Kidney (tissue), 13 donors: ENCODE measurements at regions not wholly inside any gene's neighbourhood (a gene's known extent, or its start where the extent isn't known, plus 50 kb on each side); places are given as distances from the start of the nearest gene placed in this dataset.
A peak's percentile ranks its signal among the peaks of the same experiment; 100 is the strongest.

ENCODE experiments used
- DNase-seq, 5 donors: peaks; one replicate each; pipeline ENCODE4 v3.0.0-alpha.2; 2013 to 2020
- FAIRE-seq: peaks from 2 replicates; lab custom pipeline; 2012; peaks lifted over from hg19 to GRCh38; lab: Jason Lieb, UNC
- H3K27ac ChIP-seq, 2 donors: one replicate each; pipeline ENCODE4 v1.7.0; 2013; ENCODE audit warnings: low read depth in 2 of 2, low read length in 2 of 2, inconsistent platforms in 1 of 2
- H3K27me3 ChIP-seq: one replicate; pipeline ENCODE4 v1.7.1; 2013; ENCODE audit warnings: low read length, inconsistent platforms; ENCODE audit not compliant: control insufficient read depth, insufficient read depth
- H3K36me3 ChIP-seq, 3 donors: one replicate each; pipeline versions ENCODE4 v1.7.0 to v1.7.1; 2013; ENCODE audit warnings: low read length in 3 of 3, control low read depth in 1 of 3, inconsistent platforms in 1 of 3; ENCODE audit not compliant: insufficient read depth in 3 of 3, control insufficient read depth in 2 of 3
- H3K4me1 ChIP-seq, 3 donors: one replicate each; pipeline versions ENCODE4 v1.7.0 to v1.7.1; 2013; ENCODE audit warnings: low read length in 3 of 3, inconsistent platforms in 1 of 3, low read depth in 1 of 3; ENCODE audit not compliant: control insufficient read depth in 2 of 3, insufficient read depth in 2 of 3
- H3K4me3 ChIP-seq, 3 donors: one replicate each; pipeline versions ENCODE4 v1.7.0 to v1.8.1; 2013; ENCODE audit warnings: low read length in 3 of 3, control low read depth in 1 of 3, inconsistent platforms in 1 of 3
- H3K9ac ChIP-seq, 3 donors: one replicate each; pipeline versions ENCODE4 v1.7.0 to v1.7.1; 2013; ENCODE audit warnings: low read length in 3 of 3, control low read depth in 1 of 3, inconsistent platforms in 1 of 3
- H3K9me3 ChIP-seq, 3 donors: one replicate each; pipeline versions ENCODE4 v1.7.0 to v1.7.1; 2013; ENCODE audit warnings: low read length in 3 of 3, control low read depth in 1 of 3, inconsistent platforms in 1 of 3; ENCODE audit not compliant: control insufficient read depth in 2 of 3, insufficient read depth in 1 of 3
- intact Hi-C: fragments of 100-400 bp; cut with DNase I; formaldehyde crosslinking; loops from one replicate; pipeline ENCODE4 v1.11.1; 2022
- TF ChIP-seq, protein P1 (sequence below): IDR thresholded peaks from 3 replicates; pipeline ENCODE4 v1.5.1; 2012; ENCODE audit warnings: mild to moderate bottlenecking, moderate library complexity, borderline replicate concordance; ENCODE audit not compliant: insufficient read depth; ENCODE audit errors: extremely low read depth
- donor health status: control.
- donor health status: control.
- donor health status: control.
- donor health status: control.
- donor health status: control.
- donor health status: DM: yes; HTN: yes; CAD: no.
- donor health status: Normal renal cell carcinoma (clear cell type).

DNA sequence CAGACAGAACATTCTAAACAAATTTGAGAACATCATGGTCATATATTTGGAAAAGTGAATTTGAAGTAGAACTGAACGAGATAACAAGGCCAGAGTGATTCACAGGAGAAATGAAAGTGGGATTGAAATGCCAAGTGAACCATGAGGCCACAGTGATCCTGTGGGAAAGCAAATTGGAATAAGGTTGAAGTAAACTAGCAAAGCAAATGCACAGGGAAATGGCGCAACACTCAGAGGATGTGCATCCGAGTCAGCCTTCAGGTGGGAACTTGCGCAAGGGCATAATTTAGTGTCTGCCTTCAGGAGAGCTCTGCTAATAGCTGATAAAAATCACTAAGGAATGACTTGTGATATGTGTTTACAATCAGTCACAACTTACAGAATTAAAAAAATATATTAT lies 696.6 kb downstream of the LIG4 start:
- no peak overlapping the region for H3K9ac ChIP-seq
- FAIRE-seq (no peak), DNase-seq (no peak)
- H3K4me1 ChIP-seq, result no peaks in the 10 kb centered on the region
- TF ChIP-seq, protein P1, sequence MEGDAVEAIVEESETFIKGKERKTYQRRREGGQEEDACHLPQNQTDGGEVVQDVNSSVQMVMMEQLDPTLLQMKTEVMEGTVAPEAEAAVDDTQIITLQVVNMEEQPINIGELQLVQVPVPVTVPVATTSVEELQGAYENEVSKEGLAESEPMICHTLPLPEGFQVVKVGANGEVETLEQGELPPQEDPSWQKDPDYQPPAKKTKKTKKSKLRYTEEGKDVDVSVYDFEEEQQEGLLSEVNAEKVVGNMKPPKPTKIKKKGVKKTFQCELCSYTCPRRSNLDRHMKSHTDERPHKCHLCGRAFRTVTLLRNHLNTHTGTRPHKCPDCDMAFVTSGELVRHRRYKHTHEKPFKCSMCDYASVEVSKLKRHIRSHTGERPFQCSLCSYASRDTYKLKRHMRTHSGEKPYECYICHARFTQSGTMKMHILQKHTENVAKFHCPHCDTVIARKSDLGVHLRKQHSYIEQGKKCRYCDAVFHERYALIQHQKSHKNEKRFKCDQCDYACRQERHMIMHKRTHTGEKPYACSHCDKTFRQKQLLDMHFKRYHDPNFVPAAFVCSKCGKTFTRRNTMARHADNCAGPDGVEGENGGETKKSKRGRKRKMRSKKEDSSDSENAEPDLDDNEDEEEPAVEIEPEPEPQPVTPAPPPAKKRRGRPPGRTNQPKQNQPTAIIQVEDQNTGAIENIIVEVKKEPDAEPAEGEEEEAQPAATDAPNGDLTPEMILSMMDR, result no peak
- no peaks in the 10 kb centered on the region for H3K9me3 ChIP-seq
- H3K27ac ChIP-seq, result no peak overlapping the region
- H3K4me3 ChIP-seq, result no peak overlapping the region
- intact Hi-C loops, result no loop called here
- H3K36me3 ChIP-seq, result no peaks in the 10 kb centered on the region
- H3K27me3 ChIP-seq, result no peaks in the 10 kb centered on the region

DNA sequence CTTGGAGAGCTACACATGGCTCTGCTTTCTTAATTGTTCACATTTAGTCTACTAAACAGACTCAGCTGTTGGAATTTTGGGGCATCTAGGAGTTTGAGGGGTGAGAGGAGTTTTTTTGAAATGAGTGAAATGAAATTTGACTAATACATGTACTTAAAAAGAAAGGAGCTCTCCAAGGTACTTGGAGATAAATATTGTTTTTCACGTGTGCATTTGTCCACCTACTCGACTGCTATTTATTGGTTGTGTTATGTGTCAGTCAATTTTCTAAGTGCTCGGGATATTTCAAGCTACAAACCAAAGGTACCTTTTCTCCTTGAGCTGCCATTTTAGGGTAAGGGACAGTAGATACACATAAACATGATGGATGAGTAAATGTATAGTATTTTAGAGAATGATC lies 697.0 kb downstream of the LIG4 start:
- no peaks in the 10 kb centered on the region for H3K27me3 ChIP-seq
- no peaks in the 10 kb centered on the region for H3K4me1 ChIP-seq
- no peaks in the 10 kb centered on the region for H3K9me3 ChIP-seq
- H3K27ac ChIP-seq, result no peak overlapping the region
- TF ChIP-seq, protein P1, result no peak
- no peaks in the 10 kb centered on the region for H3K36me3 ChIP-seq
- H3K4me3 ChIP-seq, result no peak overlapping the region
- no peak overlapping the region for H3K9ac ChIP-seq
- no peak for FAIRE-seq
- intact Hi-C loops, result no loop called here
- DNase-seq, result peak in 1 of 5 donors; percentile 20

DNA sequence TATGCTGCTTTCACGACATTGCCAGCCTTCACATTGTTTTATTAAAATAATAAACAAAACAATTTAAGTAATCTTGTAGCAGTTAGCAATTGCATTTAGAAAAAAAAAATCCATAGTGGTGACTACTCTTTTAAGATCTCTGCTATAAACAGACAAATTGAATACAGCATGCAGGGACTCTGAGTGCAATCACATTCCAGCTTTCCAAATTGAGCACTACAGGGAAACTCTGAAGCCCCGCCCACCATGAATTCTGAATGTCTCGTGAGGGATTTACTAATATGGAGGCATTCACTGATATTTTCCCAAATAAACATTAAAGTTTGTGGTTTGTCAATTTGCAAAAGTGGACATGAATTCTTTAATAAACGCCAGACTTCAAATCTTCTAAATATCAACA lies 698.8 kb downstream of the LIG4 start:
- TF ChIP-seq, protein P1, result no peak
- H3K9ac ChIP-seq, result no peak overlapping the region
- no peak overlapping the region for H3K27ac ChIP-seq
- H3K9me3 ChIP-seq, result no peaks in the 10 kb centered on the region
- no peaks in the 10 kb centered on the region for H3K27me3 ChIP-seq
- H3K36me3 ChIP-seq, result no peaks in the 10 kb centered on the region
- no peak overlapping the region for H3K4me3 ChIP-seq
- intact Hi-C loops, result no loop called here
- no peaks in the 10 kb centered on the region for H3K4me1 ChIP-seq
- no peak for FAIRE-seq
- DNase-seq, result no peak

DNA sequence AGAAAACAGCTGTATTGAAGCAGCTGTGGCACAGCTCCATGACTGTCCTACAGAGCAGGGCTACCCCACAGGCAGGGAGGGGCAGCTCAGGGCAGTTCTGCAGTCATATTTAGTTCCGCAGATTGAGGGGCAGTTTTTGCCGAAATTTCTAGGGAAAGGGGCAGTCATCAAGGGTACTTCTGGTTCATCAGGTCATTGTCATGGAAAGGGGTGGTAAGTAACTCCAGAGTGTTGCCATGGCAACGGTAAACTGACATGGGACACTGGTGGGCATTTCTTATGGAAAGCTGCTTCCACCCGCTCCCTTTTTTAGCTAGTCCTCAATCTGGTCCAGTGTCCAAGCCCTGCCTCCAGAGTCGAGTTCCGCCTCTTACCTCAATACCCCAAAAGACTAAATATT lies 702.8 kb downstream of the LIG4 start:
- Histone ChIP-seq H3K27ac (no peak overlapping the region), H3K9me3 (no peaks in the 10 kb centered on the region), H3K9ac (no peak overlapping the region), H3K4me1 (no peaks in the 10 kb centered on the region), H3K36me3 (no peaks in the 10 kb centered on the region), H3K4me3 (no peak overlapping the region), H3K27me3 (no peaks in the 10 kb centered on the region)
- no peak for DNase-seq
- FAIRE-seq, result no peak
- intact Hi-C loops, result no loop called here
- TF ChIP-seq, protein P1, result no peak
